ENCODE measurements at regions not wholly inside any gene's neighbourhood (a gene's known extent, or its start where the extent isn't known, plus 50 kb on each side); places are given as distances from the start of the nearest gene placed in this dataset.

DNA sequence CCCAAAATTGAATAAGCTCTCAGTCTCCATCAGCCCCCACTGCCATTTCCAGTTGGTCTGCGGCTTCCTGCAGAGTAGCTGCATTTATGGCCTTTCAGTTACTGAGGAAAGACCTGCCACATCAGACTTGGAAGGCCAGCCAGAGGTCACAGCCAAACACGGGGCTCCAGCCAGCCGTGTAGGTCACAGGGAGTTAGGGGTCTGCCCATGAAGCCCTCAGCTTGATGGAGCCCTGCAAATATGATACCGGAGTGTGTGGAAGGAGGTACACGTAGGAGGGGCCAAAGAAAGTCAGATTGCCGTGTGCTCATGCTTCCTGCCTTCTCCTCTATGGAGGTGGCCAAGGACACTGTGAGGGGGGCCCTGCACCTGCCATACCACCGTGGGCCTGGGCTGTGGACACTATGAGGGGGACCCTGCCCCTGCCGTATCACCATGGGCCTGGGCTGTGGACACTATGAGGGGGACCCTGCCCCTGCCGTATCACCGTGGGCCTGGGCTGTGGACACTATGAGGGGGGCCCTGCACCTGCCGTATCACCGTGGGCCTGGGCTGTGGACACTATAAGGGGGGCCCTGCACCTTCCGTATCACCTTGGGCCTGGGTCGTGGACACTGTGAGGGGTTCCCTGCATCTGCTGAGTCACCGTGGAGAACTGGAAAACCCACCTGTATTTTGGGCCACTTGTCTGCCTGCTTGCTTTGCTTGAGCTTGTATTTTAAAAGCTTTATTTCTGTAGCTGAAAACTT, 335.7 kb upstream of the SHH start:
- WGBS, 2 donors, result 74 to 78% methylated on average over 15 of the region's 15 CpGs
- Histone ChIP-seq H3K9me3 (no peaks in the 10 kb centered on the region), H3K36me3 (no peaks in the 10 kb centered on the region), H3K4me1 (no peaks in the 10 kb centered on the region), H3K4me3 (no peak overlapping the region), H3K27me3 (peaks cover 0 to 61% (median 16%) of the 10 kb centered on the region in 7 donors), H3K27ac (no peak overlapping the region)
- TF ChIP-seq, protein P1, sequence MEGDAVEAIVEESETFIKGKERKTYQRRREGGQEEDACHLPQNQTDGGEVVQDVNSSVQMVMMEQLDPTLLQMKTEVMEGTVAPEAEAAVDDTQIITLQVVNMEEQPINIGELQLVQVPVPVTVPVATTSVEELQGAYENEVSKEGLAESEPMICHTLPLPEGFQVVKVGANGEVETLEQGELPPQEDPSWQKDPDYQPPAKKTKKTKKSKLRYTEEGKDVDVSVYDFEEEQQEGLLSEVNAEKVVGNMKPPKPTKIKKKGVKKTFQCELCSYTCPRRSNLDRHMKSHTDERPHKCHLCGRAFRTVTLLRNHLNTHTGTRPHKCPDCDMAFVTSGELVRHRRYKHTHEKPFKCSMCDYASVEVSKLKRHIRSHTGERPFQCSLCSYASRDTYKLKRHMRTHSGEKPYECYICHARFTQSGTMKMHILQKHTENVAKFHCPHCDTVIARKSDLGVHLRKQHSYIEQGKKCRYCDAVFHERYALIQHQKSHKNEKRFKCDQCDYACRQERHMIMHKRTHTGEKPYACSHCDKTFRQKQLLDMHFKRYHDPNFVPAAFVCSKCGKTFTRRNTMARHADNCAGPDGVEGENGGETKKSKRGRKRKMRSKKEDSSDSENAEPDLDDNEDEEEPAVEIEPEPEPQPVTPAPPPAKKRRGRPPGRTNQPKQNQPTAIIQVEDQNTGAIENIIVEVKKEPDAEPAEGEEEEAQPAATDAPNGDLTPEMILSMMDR (IDR thresholded peaks at IDR 0.05), result no peak
- DNase-seq (no peak), ATAC-seq (no peak)
- intact Hi-C loops (cut with DNase I), result loop anchor here in 1 of 10 donors (10.0 kb wide), 1 partner anchor 163 kb away; no protein-coding TSS in a partner anchor

DNA sequence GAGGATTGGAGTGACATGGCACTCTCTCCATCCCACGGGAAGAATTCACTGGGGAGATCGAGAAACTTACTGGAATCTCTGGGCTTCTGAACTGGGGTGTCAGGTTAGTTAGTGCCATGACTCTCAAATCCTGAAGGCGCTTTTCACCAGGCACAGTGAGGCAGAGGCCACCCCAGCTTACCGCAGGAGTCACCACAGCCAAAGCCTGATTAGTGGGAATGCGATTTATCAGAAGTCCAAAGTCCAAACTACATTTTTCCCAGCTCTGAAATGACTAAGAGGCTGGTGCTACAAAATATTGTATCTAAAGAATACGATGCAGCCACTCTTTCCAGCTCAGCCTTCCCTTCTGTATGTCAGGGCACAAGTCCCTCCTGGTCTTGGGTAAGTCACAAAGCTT, 334.8 kb upstream of the SHH start:
- WGBS, 2 donors, result 79 to 80% methylated on average over 6 of the region's 6 CpGs

DNA sequence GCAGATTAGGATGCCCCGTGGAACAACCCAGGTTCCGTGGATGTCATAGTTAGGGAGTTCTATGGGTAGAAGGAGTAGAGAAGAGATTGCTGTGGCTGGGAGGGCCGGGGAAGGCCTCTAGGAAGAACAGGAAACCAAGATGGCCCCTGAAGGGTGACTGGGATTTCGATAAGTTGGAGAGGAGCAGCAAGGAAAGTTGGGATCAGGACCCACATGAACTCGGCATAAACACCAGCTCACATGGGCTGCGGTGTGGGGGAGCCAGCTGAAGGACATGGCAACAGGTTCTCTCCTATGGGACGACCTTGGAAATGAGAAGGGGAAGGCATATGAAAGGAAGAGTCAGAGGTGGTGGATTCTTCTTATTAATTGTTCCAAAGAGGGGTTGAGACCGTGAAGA, 333.7 kb upstream of the SHH start:
- H3K4me1 ChIP-seq, result no peaks in the 10 kb centered on the region
- DNase-seq (no peak), ATAC-seq (no peak)
- no peaks in the 10 kb centered on the region for H3K9me3 ChIP-seq
- 68 to 76% methylated on average over 8 of the region's 8 CpGs for WGBS, 2 donors
- no peaks in the 10 kb centered on the region for H3K36me3 ChIP-seq
- TF ChIP-seq, protein P1 (IDR thresholded peaks at IDR 0.05), result no peak
- no peak overlapping the region for H3K27ac ChIP-seq
- H3K27me3 ChIP-seq, result peaks cover 0 to 50% (median 16%) of the 10 kb centered on the region in 7 donors
- intact Hi-C loops (cut with DNase I), result loop anchor here in 1 of 10 donors (10.0 kb wide), 1 partner anchor 161 kb away; no protein-coding TSS in a partner anchor
- no peak overlapping the region for H3K4me3 ChIP-seq

More for the DNA sequence above, 334.8 kb upstream of the SHH start:
- Histone ChIP-seq H3K4me3 (no peak overlapping the region), H3K9me3 (no peaks in the 10 kb centered on the region), H3K36me3 (no peaks in the 10 kb centered on the region), H3K4me1 (no peaks in the 10 kb centered on the region), H3K27me3 (peaks cover 0 to 59% (median 16%) of the 10 kb centered on the region in 7 donors), H3K27ac (no peak overlapping the region)
- TF ChIP-seq, protein P1 (IDR thresholded peaks at IDR 0.05), result no peak
- ATAC-seq (no peak), DNase-seq (no peak)
- intact Hi-C loops (cut with DNase I), result loop anchor here in 1 of 10 donors (10.0 kb wide), 1 partner anchor 162 kb away; no protein-coding TSS in a partner anchor

DNA sequence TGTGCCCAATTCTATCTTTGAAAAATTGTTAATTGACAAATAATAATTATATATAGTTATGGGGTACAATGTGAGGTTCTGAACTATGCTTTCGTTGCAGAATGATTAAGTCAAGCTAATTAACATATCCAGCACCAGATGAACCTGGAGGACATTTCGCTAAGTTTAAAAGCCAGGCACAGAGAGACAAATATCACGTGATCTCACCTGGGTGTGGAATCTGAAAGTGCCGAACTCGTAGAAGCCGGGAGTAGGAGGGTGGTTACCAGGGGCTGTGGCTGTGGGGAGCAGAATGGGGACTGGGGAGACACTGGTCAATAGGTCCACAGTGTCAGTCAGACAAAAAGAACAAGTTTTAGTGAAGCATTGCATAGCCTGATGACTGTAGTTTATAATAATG, 332.9 kb upstream of the SHH start:
- no peak overlapping the region for H3K27ac ChIP-seq
- TF ChIP-seq, protein P1 (IDR thresholded peaks at IDR 0.05), result no peak
- intact Hi-C loops (cut with DNase I), result loop anchor here in 1 of 10 donors (10.0 kb wide), 1 partner anchor 160 kb away; no protein-coding TSS in a partner anchor
- no peaks in the 10 kb centered on the region for H3K4me1 ChIP-seq
- no peak for DNase-seq
- 78 to 86% methylated on average over 6 of the region's 6 CpGs for WGBS, 2 donors
- H3K9me3 ChIP-seq, result no peaks in the 10 kb centered on the region
- peaks cover 0 to 42% (median 16%) of the 10 kb centered on the region in 7 donors for H3K27me3 ChIP-seq
- no peak overlapping the region for H3K4me3 ChIP-seq
- H3K36me3 ChIP-seq, result no peaks in the 10 kb centered on the region
- no peak for ATAC-seq

Measured in heart right ventricle (tissue), 16 donors.